ENCODE measurements at regions not wholly inside any gene's neighbourhood (a gene's known extent, or its start where the extent isn't known, plus 50 kb on each side); places are given as distances from the start of the nearest gene placed in this dataset.
A peak's percentile ranks its signal among the peaks of the same experiment; 100 is the strongest.

DNA sequence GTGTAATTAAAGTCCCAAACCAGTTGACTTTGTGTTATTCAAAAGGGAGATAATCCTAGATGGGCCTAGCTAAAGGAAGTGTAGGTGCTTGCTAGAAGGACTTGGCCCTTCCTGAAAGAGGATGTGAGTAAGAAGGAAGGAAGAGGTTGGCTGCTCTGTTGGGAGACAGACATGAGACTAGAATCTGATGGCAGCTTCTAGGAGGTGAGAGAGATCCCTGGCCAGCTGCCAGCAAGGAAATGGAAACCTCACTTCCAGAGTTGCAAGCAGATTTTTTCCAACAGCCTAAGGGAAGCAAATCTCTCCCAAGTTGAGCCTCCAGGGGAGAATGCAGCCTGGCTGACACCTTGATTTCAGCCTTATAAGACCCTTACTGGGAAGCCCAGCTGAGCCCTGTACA lies 368.4 kb upstream of the ZMIZ1 start:
- ATAC-seq, result no peak
- CTCF ChIA-PET, result no interaction called here
- H3K4me3 Mint-ChIP-seq, result no peak overlapping the region

DNA sequence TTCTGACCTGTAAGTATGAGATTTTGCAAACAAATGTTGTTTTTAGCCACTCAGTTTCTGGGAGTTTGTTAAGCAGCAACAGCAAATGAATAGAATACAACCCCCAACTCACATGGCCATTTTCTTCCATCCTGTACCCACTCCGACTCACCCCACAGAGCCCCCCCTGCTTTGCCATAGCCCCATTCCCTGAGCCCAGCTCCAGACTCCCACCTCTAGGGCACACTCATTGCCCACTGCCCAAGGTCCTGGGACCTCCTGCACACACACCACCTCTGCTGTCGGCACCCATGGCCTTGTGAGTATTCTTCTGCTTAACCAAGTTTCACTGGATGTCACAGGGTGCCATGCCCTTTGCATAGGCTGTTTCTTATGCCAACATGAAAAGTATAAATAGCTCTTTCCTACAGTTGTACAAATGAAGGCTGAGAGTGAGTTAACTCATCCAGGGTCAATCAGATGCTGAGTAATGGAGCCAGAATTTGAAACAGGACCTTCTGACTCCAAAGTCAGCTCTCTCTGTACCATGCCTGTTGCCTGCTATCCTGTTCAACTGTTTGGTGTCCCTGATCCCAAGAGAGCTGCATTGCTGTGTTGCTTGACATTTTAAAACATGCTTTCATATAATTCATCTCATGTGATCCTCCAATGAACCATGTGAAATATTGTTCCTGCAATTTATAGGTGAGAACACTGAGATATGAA lies 367.8 kb upstream of the ZMIZ1 start:
- no peaks in the 10 kb centered on the region for H3K36me3 Mint-ChIP-seq (ENCODE audit: low read depth)
- H3K4me3 Mint-ChIP-seq, result no peak overlapping the region
- no peaks in the 10 kb centered on the region for H3K9me3 Mint-ChIP-seq (ENCODE audit: low read depth)
- ChIA-PET CTCF (no interaction called here), POLR2A (no interaction called here)
- H3K4me1 Mint-ChIP-seq, result no peaks in the 10 kb centered on the region
- ATAC-seq (no peak), DNase-seq (no peak)
- H3K27me3 Mint-ChIP-seq, result peaks cover 4% of the 10 kb centered on the region
- H3K27ac Mint-ChIP-seq, result no peak overlapping the region
- intact Hi-C loops (cut with DNase I, micrococcal nuclease), result no loop called here

More for the DNA sequence above, 368.4 kb upstream of the ZMIZ1 start:
- no peak overlapping the region for H3K27ac Mint-ChIP-seq
- intact Hi-C loops (cut with DNase I, micrococcal nuclease), result no loop called here
- no peak for DNase-seq
- no peaks in the 10 kb centered on the region for H3K36me3 Mint-ChIP-seq (ENCODE audit: low read depth)
- H3K4me1 Mint-ChIP-seq, result no peaks in the 10 kb centered on the region
- POLR2A ChIA-PET, result no interaction called here
- H3K9me3 Mint-ChIP-seq (ENCODE audit: low read depth), result no peaks in the 10 kb centered on the region
- H3K27me3 Mint-ChIP-seq, result peaks cover 4% of the 10 kb centered on the region

DNA sequence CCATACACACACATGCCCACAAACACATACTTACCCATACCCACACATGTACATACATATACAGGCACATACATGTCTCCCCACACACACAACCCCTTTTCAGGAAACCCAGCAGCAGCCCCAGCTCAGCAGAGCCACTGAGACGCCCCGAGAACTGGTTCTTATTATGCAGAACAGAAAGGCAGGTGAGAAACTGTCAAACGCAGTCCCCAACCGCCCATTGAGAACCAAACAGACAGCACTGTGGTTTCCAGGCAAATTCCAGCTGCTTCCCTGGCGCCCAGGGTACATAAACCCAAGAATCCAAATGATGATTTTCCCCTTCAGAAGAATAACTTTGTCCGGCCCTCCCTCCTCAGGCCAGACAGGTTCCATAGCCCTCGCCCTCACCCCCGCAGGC lies 366.6 kb upstream of the ZMIZ1 start:
- DNase-seq (no peak), ATAC-seq (no peak)
- Mint-ChIP-seq H3K9me3 (ENCODE audit: low read depth) (no peaks in the 10 kb centered on the region), H3K4me3 (no peak overlapping the region), H3K27ac (no peak overlapping the region), H3K27me3 (peaks cover 4% of the 10 kb centered on the region), H3K4me1 (no peaks in the 10 kb centered on the region), H3K36me3 (ENCODE audit: low read depth) (no peaks in the 10 kb centered on the region)
- ChIA-PET POLR2A (interaction anchor here (0.8 kb wide), 1 partner anchor 714 kb away, joined by 3 read pairs; no protein-coding TSS in a partner anchor), CTCF (interaction anchor here (1.6 kb wide), 1 partner anchor 12 kb away, joined by 3 read pairs; no protein-coding TSS in a partner anchor)
- intact Hi-C loops (cut with DNase I, micrococcal nuclease), result no loop called here

DNA sequence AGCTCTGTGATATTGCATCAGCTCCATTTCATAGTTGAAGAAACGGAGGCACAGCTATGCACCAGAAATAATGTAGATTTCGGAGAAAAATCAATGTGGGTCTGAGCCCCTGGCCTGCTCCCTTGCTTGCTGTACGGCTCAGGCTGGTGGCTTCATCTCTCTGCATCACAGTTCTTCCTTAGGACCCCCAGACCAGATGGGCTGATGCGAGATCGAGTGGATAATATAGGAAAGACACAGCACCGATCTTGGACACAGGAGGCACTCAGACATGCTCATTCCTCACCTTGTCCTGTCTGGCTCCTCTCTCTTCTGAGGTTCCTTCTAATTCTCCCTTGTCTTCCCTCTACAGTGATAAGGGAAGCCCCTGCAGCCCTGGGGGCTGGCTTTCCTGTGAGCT lies 365.9 kb upstream of the ZMIZ1 start:
- peaks cover 4% of the 10 kb centered on the region for H3K27me3 Mint-ChIP-seq
- ATAC-seq (no peak), DNase-seq (no peak)
- H3K36me3 Mint-ChIP-seq (ENCODE audit: low read depth), result no peaks in the 10 kb centered on the region
- intact Hi-C loops (cut with DNase I, micrococcal nuclease), result no loop called here
- POLR2A ChIA-PET, result interaction anchor here (0.8 kb wide), 1 partner anchor 714 kb away, joined by 3 read pairs; no protein-coding TSS in a partner anchor
- no peaks in the 10 kb centered on the region for H3K9me3 Mint-ChIP-seq (ENCODE audit: low read depth)
- no peak overlapping the region for H3K4me3 Mint-ChIP-seq
- CTCF ChIA-PET, result interaction anchor here (1.6 kb wide), 1 partner anchor 12 kb away, joined by 3 read pairs; no protein-coding TSS in a partner anchor
- no peak overlapping the region for H3K27ac Mint-ChIP-seq
- H3K4me1 Mint-ChIP-seq, result no peaks in the 10 kb centered on the region

DNA sequence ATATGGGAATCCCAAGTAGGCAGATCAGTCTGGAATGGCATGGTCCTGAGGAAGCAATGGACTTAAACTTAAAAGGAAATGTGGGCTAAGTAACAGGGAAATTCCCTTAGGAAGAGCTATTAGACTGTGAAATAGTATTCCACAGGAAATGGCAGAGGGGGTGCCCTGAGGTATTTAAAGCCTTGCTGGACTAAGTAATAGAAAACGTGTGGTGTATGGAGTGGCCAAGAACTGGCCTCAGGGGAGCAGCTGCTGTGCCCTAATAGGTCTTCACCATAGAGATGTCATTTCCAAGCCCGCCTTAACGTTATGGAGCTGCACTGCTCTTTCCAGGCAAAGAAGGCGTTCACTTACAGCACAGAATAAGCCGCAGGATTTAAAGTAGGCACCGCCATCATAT lies 365.2 kb upstream of the ZMIZ1 start:
- DNase-seq (no peak), ATAC-seq (no peak)
- Mint-ChIP-seq H3K36me3 (ENCODE audit: low read depth) (no peaks in the 10 kb centered on the region), H3K4me3 (no peak overlapping the region), H3K27me3 (peaks cover 4% of the 10 kb centered on the region), H3K9me3 (ENCODE audit: low read depth) (no peaks in the 10 kb centered on the region), H3K4me1 (no peaks in the 10 kb centered on the region), H3K27ac (no peak overlapping the region)
- ChIA-PET CTCF (interaction anchor here (1.6 kb wide), 1 partner anchor 11 kb away, joined by 3 read pairs; no protein-coding TSS in a partner anchor), POLR2A (no interaction called here)
- intact Hi-C loops (cut with DNase I, micrococcal nuclease), result no loop called here

DNA sequence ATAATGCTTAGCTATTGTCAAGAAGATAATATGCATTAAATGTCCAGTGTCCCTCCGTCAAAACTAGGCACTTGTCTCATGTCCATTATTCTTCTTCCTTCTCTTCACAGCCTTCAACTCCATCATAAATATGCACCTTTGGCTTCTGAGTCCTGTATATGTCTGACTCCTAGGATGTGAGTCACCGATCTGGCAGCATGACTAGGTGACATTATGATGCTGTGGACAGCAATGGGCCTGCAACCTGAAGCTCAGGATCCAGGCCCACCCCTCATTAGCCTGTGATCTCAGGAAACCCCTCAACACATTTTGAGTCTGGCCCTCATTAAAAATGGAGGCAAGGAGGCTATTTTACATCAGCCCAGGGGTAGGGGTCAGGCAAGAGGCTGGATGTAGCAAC lies 362.5 kb upstream of the ZMIZ1 start:
- no peaks in the 10 kb centered on the region for H3K36me3 Mint-ChIP-seq (ENCODE audit: low read depth)
- no peaks in the 10 kb centered on the region for H3K9me3 Mint-ChIP-seq (ENCODE audit: low read depth)
- peaks cover 6% of the 10 kb centered on the region for H3K27me3 Mint-ChIP-seq
- intact Hi-C loops (cut with DNase I, micrococcal nuclease), result no loop called here
- POLR2A ChIA-PET, result no interaction called here
- no peaks in the 10 kb centered on the region for H3K4me1 Mint-ChIP-seq
- DNase-seq (no peak), ATAC-seq (peak; percentile 42)
- CTCF ChIA-PET, result interaction anchor here (0.6 kb wide), 1 partner anchor 15 kb away, joined by 3 read pairs; no protein-coding TSS in a partner anchor
- no peak overlapping the region for H3K27ac Mint-ChIP-seq
- no peak overlapping the region for H3K4me3 Mint-ChIP-seq

DNA sequence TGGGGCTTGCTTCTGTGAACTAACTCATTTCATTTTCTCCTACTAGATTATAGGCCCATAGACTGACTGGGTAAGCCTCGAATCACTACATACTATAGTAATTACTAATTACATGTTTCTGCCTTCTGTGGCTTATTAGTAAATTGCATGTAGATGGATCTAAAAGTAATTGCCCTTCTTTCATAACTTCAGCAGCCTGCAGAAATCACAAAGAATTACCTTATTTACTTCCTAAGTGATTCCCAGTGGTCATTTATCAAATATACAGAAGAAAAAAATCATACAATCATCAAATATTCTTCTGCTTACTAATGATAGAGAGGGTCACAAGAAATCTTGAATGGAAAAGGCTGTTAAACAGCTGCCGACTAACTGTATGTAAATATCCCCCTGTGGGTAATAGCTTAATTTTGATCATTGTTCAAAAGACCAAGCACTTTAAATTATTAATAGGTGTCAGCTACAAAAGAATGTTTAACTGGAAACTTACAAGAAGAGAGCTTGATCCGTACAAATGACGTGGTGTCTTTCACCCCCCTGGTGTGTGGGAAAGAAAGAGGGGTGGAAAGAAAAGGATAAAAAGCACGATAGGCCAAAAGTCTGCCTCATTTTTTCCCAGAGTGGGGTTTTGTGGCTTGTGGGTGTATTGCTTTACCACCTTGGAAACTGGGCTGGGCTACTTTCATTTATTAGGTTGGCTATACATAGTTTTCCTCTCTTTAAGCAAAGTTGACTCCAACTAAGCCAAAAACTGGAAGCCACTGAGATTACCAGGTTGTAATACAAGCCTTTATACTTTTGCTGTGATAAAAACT lies 361.8 kb upstream of the ZMIZ1 start:
- no peaks in the 10 kb centered on the region for H3K36me3 Mint-ChIP-seq (ENCODE audit: low read depth)
- intact Hi-C loops (cut with DNase I, micrococcal nuclease), result no loop called here
- POLR2A ChIA-PET, result no interaction called here
- CTCF ChIA-PET, result interaction anchor here (0.7 kb wide), 1 partner anchor 481 kb away, joined by 3 read pairs; no protein-coding TSS in a partner anchor
- no peak overlapping the region for H3K27ac Mint-ChIP-seq
- H3K9me3 Mint-ChIP-seq (ENCODE audit: low read depth), result no peaks in the 10 kb centered on the region
- no peaks in the 10 kb centered on the region for H3K4me1 Mint-ChIP-seq
- no peak for ATAC-seq
- peaks cover 5% of the 10 kb centered on the region for H3K27me3 Mint-ChIP-seq
- H3K4me3 Mint-ChIP-seq, result no peak overlapping the region
- DNase-seq, result no peak

DNA sequence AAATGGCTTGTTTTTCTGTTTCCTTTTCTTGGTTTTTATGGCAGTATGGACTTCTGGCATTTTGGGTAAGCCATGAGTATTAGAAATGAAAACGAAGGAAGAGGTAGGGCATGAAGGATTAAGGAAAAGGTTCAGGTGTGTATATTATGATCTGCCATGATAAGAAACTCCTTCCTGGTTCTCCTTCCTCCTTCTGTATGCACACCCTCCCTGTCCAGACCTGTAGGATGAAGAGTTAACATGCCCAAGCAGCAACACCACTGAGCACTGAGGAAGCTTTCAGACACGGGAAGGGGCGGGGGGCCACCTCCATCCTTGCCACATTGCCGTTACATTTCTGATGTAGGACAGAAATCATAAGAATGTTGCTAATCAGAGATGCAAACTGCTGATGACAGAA lies 361.0 kb upstream of the ZMIZ1 start:
- intact Hi-C loops (cut with DNase I, micrococcal nuclease), result no loop called here
- no peaks in the 10 kb centered on the region for H3K4me1 Mint-ChIP-seq
- H3K27me3 Mint-ChIP-seq, result peaks cover 3% of the 10 kb centered on the region
- ATAC-seq, result no peak
- H3K36me3 Mint-ChIP-seq (ENCODE audit: low read depth), result no peaks in the 10 kb centered on the region
- H3K27ac Mint-ChIP-seq, result no peak overlapping the region
- no peak overlapping the region for H3K4me3 Mint-ChIP-seq
- POLR2A ChIA-PET, result no interaction called here
- CTCF ChIA-PET, result no interaction called here
- no peaks in the 10 kb centered on the region for H3K9me3 Mint-ChIP-seq (ENCODE audit: low read depth)
- DNase-seq, result no peak

DNA sequence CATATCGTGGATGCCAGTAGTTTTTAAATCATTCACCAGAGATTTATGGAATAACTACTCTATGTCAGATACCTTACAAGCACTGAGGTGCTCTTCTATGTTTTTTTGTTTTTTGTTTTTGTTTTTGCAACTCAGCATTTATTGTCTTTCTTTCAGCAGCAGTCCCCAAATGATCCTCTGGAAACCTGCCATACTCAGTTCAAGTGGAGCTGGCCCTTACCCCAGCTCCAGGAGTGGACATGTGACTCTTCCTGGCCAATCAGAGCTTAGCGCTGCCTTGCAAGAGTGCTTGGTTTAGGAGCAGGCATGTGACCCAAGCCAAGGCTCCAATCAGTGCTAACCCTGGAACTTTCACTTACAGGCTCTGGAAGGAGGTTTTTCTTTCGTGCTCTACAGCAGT lies 356.6 kb upstream of the ZMIZ1 start:
- Mint-ChIP-seq H3K4me3 (no peak overlapping the region), H3K9me3 (ENCODE audit: low read depth) (no peaks in the 10 kb centered on the region), H3K27ac (no peak overlapping the region), H3K27me3 (peaks cover 6% of the 10 kb centered on the region), H3K4me1 (peaks cover 9% of the 10 kb centered on the region), H3K36me3 (ENCODE audit: low read depth) (no peaks in the 10 kb centered on the region)
- no peak for ATAC-seq
- intact Hi-C loops (cut with DNase I, micrococcal nuclease), result no loop called here
- DNase-seq, result no peak
- CTCF ChIA-PET, result no interaction called here
- POLR2A ChIA-PET, result interaction anchor here (0.7 kb wide), 1 partner anchor 514 kb away, joined by 3 read pairs; no protein-coding TSS in a partner anchor

DNA sequence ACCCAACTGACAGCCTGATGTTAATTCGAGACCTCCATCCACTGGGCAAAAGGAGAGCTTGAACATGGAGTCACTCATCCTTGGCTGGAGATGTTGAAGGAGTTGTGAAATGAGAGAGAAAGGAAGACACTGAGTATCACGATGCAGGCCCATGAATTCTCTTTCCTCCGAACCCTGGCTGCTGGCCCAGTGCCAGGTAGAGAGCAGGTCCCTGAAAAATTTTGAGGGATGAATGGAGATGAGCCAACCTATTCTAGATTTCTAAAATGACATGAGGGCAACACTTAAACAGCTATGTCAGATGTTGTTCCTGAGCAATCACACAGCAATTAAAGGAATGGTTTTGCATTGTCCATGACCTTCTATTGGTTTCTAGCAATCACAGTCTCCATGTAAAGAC lies 355.1 kb upstream of the ZMIZ1 start:
- no peak for DNase-seq
- H3K4me1 Mint-ChIP-seq, result peaks cover 9% of the 10 kb centered on the region
- intact Hi-C loops (cut with DNase I, micrococcal nuclease), result no loop called here
- ATAC-seq, result no peak
- no peak overlapping the region for H3K4me3 Mint-ChIP-seq
- H3K27ac Mint-ChIP-seq, result no peak overlapping the region
- POLR2A ChIA-PET, result no interaction called here
- H3K36me3 Mint-ChIP-seq (ENCODE audit: low read depth), result no peaks in the 10 kb centered on the region
- peaks cover 6% of the 10 kb centered on the region for H3K27me3 Mint-ChIP-seq
- CTCF ChIA-PET, result interaction anchor here (1.2 kb wide), 1 partner anchor 22 kb away, joined by 3 read pairs; no protein-coding TSS in a partner anchor
- no peaks in the 10 kb centered on the region for H3K9me3 Mint-ChIP-seq (ENCODE audit: low read depth)

DNA sequence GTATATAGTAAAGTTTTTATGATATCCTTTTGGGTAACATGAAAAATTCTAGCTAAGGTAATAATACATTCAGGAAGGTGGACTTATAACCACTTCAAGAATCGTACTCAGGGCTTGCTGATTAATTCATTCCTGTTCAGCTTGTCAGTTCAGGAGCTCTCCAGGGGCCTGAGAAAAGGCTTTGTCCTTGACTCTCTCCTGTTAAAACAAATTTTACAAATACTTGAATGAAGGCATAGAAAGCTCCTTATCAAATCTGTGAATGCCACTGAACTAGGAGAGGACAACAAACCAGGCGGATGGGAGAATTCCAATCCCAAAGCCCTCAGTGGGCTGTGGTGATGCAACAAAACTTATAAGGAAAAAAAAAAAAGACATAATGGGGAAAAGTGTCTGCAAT lies 354.5 kb upstream of the ZMIZ1 start:
- DNase-seq, result no peak
- intact Hi-C loops (cut with DNase I, micrococcal nuclease), result no loop called here
- CTCF ChIA-PET, result interaction anchor here (0.9 to 1.2 kb wide), 2 partner anchors 11 to 21 kb away, joined by 3 read pairs; no protein-coding TSS in a partner anchor
- POLR2A ChIA-PET, result no interaction called here
- no peak for ATAC-seq
- H3K4me3 Mint-ChIP-seq, result no peak overlapping the region
- peaks cover 9% of the 10 kb centered on the region for H3K4me1 Mint-ChIP-seq
- H3K9me3 Mint-ChIP-seq (ENCODE audit: low read depth), result no peaks in the 10 kb centered on the region
- H3K27me3 Mint-ChIP-seq, result peaks cover 6% of the 10 kb centered on the region
- no peaks in the 10 kb centered on the region for H3K36me3 Mint-ChIP-seq (ENCODE audit: low read depth)
- no peak overlapping the region for H3K27ac Mint-ChIP-seq

DNA sequence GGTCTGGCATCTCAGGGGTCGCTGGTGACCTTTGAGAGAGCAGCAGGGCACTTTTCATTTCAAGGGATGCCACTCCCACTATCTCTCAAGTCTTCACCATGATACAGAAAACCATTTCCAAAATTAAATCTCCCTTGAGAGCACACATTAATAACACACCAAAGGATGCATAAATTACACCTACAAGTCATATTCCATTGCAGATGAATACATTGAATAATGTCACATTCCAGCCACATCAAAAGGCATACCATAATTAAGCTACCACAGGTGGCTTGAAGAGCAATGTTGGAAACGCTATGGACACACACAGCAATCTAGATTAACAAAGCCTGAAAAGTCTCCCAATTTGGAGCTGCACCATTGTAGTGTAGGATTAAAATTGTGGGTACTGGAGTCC lies 353.3 kb upstream of the ZMIZ1 start:
- POLR2A ChIA-PET, result no interaction called here
- H3K4me1 Mint-ChIP-seq, result peaks cover 9% of the 10 kb centered on the region
- no peaks in the 10 kb centered on the region for H3K9me3 Mint-ChIP-seq (ENCODE audit: low read depth)
- intact Hi-C loops (cut with DNase I, micrococcal nuclease), result no loop called here
- DNase-seq, result no peak
- no peak overlapping the region for H3K27ac Mint-ChIP-seq
- CTCF ChIA-PET, result no interaction called here
- H3K36me3 Mint-ChIP-seq (ENCODE audit: low read depth), result no peaks in the 10 kb centered on the region
- peak; percentile 64 for ATAC-seq
- peaks cover 5% of the 10 kb centered on the region for H3K27me3 Mint-ChIP-seq
- H3K4me3 Mint-ChIP-seq, result no peak overlapping the region

All from activated CD4-positive, alpha-beta T cell treated with anti-CD3 and anti-CD28 coated beads for 36 hours (primary cell).